ENCODE measurements at regions not wholly inside any gene's neighbourhood (a gene's known extent, or its start where the extent isn't known, plus 50 kb on each side); places are given as distances from the start of the nearest gene placed in this dataset.

DNA sequence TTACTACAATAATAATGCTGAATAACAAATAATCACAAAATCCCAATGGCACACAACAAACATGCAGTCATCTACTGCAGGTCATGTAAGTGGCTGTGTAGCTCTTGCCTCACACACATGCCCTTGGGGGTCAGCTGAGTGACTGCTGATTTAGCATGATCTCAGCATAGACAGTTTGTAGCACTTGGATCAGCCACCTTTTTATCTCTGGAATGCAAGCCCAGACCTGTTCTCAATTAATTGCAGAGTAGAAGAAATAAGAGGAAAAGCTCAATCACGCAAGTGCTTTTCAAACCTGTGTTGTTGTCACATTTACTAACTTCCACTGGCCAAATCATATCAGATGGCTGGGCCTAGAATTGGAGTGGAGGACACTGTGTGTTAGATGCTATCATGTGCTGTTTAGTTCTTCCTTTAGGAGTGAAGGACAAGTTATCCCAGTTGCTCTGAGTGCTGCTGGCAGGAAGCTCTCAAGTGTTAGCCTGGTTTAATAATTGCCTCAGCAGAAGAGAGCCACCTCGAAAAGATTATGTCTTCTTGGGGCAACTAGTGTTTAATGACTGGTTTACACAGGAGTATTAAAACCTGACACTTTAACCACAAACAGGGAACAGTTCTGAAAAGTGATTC is 128.3 kb upstream of the EPHA5 start:
- Histone ChIP-seq H3K9ac (ENCODE audit: low read depth, low read length, poor library complexity, severe bottlenecking) (no peak overlapping the region), H3K4me3 (ENCODE audit: low read length, poor library complexity, severe bottlenecking) (no peak overlapping the region), H3K79me2 (ENCODE audit: insufficient read depth, low read length) (no peaks in the 10 kb centered on the region), H3K36me3 (ENCODE audit: insufficient read depth, low read length) (no peaks in the 10 kb centered on the region), H4K20me1 (ENCODE audit: insufficient read depth, low read length, poor library complexity, severe bottlenecking) (no peaks in the 10 kb centered on the region), H2AFZ (ENCODE audit: low read length) (no peak overlapping the region), H3F3A (ENCODE audit: low read depth) (no peaks in the 10 kb centered on the region), H3K4me1 (ENCODE audit: insufficient read depth, low read length, poor library complexity, severe bottlenecking) (no peaks in the 10 kb centered on the region), H3K27me3 (ENCODE audit: insufficient read depth, low read length, poor library complexity, severe bottlenecking) (no peaks in the 10 kb centered on the region), H3K9me2 (replicated peaks; ENCODE audit: low read depth, low read length) (no peaks in the 10 kb centered on the region), H3K9me3 (ENCODE audit: insufficient read depth, low read depth, low read length) (no peaks in the 10 kb centered on the region), H3K4me2 (ENCODE audit: low read depth, low read length, poor library complexity, severe bottlenecking) (no peak overlapping the region)
- TF ChIP-seq, protein P1, sequence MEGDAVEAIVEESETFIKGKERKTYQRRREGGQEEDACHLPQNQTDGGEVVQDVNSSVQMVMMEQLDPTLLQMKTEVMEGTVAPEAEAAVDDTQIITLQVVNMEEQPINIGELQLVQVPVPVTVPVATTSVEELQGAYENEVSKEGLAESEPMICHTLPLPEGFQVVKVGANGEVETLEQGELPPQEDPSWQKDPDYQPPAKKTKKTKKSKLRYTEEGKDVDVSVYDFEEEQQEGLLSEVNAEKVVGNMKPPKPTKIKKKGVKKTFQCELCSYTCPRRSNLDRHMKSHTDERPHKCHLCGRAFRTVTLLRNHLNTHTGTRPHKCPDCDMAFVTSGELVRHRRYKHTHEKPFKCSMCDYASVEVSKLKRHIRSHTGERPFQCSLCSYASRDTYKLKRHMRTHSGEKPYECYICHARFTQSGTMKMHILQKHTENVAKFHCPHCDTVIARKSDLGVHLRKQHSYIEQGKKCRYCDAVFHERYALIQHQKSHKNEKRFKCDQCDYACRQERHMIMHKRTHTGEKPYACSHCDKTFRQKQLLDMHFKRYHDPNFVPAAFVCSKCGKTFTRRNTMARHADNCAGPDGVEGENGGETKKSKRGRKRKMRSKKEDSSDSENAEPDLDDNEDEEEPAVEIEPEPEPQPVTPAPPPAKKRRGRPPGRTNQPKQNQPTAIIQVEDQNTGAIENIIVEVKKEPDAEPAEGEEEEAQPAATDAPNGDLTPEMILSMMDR (conservative IDR thresholded peaks at IDR 0.05; ENCODE audit: low read length) = no peak
- no peak for TF ChIP-seq EZH2phosphoT487 (IDR thresholded peaks at IDR 0.05; ENCODE audit: borderline replicate concordance)

DNA sequence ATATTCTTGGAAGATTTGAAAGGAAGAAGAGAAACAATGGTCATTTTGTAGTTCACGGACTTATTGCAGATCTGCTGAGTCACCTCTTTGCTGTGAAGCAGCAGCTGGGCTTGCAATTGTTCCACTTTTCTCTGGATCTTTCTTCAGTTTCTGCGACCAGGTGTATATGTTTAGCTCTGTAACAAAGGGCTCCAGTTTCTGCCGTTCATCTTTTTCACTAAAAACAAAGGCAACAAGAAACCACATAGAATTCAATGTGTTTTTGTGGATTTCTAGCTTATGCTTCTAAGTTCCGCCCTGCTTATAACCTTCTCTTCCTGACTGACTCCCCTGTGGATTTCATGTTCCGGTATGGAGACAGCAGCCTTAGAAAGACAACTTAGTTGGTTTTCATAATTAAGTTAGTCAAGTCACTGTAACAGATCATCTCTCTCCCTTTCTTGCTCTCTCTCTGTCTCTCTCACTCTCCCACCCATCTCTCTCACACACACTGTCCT is 121.6 kb upstream of the EPHA5 start:
- H3K4me1 ChIP-seq (ENCODE audit: insufficient read depth, low read length, poor library complexity, severe bottlenecking) = no peaks in the 10 kb centered on the region
- H3K27me3 ChIP-seq (ENCODE audit: insufficient read depth, low read length, poor library complexity, severe bottlenecking) = no peaks in the 10 kb centered on the region
- no peaks in the 10 kb centered on the region for H3K36me3 ChIP-seq (ENCODE audit: insufficient read depth, low read length)
- no peak for TF ChIP-seq EZH2phosphoT487 (IDR thresholded peaks at IDR 0.05; ENCODE audit: borderline replicate concordance)
- TF ChIP-seq, protein P1 (conservative IDR thresholded peaks at IDR 0.05; ENCODE audit: low read length) = no peak
- H3K9me3 ChIP-seq (ENCODE audit: insufficient read depth, low read depth, low read length) = no peaks in the 10 kb centered on the region
- H3K79me2 ChIP-seq (ENCODE audit: insufficient read depth, low read length) = no peaks in the 10 kb centered on the region
- H3F3A ChIP-seq (ENCODE audit: low read depth) = no peaks in the 10 kb centered on the region
- H2AFZ ChIP-seq (ENCODE audit: low read length) = no peak overlapping the region
- no peak overlapping the region for H3K4me3 ChIP-seq (ENCODE audit: low read length, poor library complexity, severe bottlenecking)
- no peaks in the 10 kb centered on the region for H3K9me2 ChIP-seq (replicated peaks; ENCODE audit: low read depth, low read length)
- no peaks in the 10 kb centered on the region for H4K20me1 ChIP-seq (ENCODE audit: insufficient read depth, low read length, poor library complexity, severe bottlenecking)
- H3K9ac ChIP-seq (ENCODE audit: low read depth, low read length, poor library complexity, severe bottlenecking) = no peak overlapping the region
- H3K4me2 ChIP-seq (ENCODE audit: low read depth, low read length, poor library complexity, severe bottlenecking) = no peak overlapping the region

DNA sequence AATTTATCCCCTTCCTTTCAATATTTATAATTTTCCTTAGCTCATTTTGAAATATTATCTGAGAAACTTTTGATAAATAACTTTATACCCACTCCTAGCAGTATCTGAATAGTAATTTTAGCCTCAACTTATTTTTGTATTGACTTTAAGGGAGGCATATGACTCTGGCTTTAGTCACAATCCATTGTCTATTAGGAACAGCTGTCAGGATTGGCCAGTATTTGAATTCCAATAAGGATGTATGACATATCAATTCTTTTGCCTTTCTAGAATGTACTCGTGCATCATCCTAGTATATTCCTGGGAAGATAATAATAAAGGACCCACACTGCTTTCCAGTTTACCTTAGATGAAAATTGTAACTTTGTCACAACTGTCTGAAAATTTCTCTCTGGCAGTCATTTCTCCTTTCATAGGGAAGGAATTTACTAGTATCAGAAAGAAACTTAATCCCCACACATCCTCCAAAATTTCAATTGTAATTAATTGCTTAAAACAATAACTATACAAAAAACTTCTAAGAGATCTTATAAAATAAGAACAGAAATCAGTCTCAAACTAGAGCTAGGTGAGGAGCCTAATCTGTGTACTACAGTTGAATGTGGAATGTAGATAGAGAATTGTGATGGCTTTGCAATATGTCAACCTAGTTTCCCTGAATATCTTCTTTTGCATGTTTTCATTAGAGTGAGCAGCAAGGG is 121.0 kb upstream of the EPHA5 start:
- H3K36me3 ChIP-seq (ENCODE audit: insufficient read depth, low read length) = no peaks in the 10 kb centered on the region
- TF ChIP-seq, protein P1 (conservative IDR thresholded peaks at IDR 0.05; ENCODE audit: low read length) = no peak
- no peak for TF ChIP-seq EZH2phosphoT487 (IDR thresholded peaks at IDR 0.05; ENCODE audit: borderline replicate concordance)
- H3K4me1 ChIP-seq (ENCODE audit: insufficient read depth, low read length, poor library complexity, severe bottlenecking) = no peaks in the 10 kb centered on the region
- H3K9ac ChIP-seq (ENCODE audit: low read depth, low read length, poor library complexity, severe bottlenecking) = no peak overlapping the region
- H4K20me1 ChIP-seq (ENCODE audit: insufficient read depth, low read length, poor library complexity, severe bottlenecking) = no peaks in the 10 kb centered on the region
- H2AFZ ChIP-seq (ENCODE audit: low read length) = no peak overlapping the region
- no peaks in the 10 kb centered on the region for H3K27me3 ChIP-seq (ENCODE audit: insufficient read depth, low read length, poor library complexity, severe bottlenecking)
- H3K9me3 ChIP-seq (ENCODE audit: insufficient read depth, low read depth, low read length) = no peaks in the 10 kb centered on the region
- H3K79me2 ChIP-seq (ENCODE audit: insufficient read depth, low read length) = no peaks in the 10 kb centered on the region
- H3K4me3 ChIP-seq (ENCODE audit: low read length, poor library complexity, severe bottlenecking) = no peak overlapping the region
- H3K4me2 ChIP-seq (ENCODE audit: low read depth, low read length, poor library complexity, severe bottlenecking) = no peak overlapping the region
- H3F3A ChIP-seq (ENCODE audit: low read depth) = no peaks in the 10 kb centered on the region
- H3K9me2 ChIP-seq (replicated peaks; ENCODE audit: low read depth, low read length) = no peaks in the 10 kb centered on the region
